HL-60 (cell line): ENCODE measurements at regions not wholly inside any gene's neighbourhood (a gene's known extent, or its start where the extent isn't known, plus 50 kb on each side); places are given as distances from the start of the nearest gene placed in this dataset.

Experiments used
- CTCF ChIP-seq: IDR thresholded peaks from one replicate; pipeline ENCODE4 v1.5.1; 2011; ENCODE audit warnings: low read length, control low read depth, inconsistent platforms; ENCODE audit not compliant: insufficient read depth
- GABPA ChIP-seq: IDR thresholded peaks from 2 replicates; pipeline ENCODE4 v1.6.1; 2012; ENCODE audit warnings: low read depth
- POLR2AphosphoS5 ChIP-seq: IDR thresholded peaks from 2 replicates; pipeline ENCODE4 v1.6.1; 2012; ENCODE audit warnings: low read depth
- REST ChIP-seq: IDR thresholded peaks from 2 replicates; pipeline ENCODE4 v1.6.1; 2012; ENCODE audit warnings: low read depth; ENCODE audit not compliant: insufficient replicate concordance
- SPI1 ChIP-seq: IDR thresholded peaks from 2 replicates; pipeline ENCODE4 v1.6.1; 2012; ENCODE audit warnings: low read depth, mild to moderate bottlenecking, borderline replicate concordance

- TF ChIP-seq CTCF (no peak), POLR2AphosphoS5 (no peak), REST (no peak), GABPA (no peak), SPI1 (no peak)
Measured at GRCh38 chr5:167286891-167287290, 1004.6 kb upstream of the WWC1 start.
